A549 (cell line): ENCODE measurements at regions not wholly inside any gene's neighbourhood (a gene's known extent, or its start where the extent isn't known, plus 50 kb on each side); places are given as distances from the start of the nearest gene placed in this dataset.

ENCODE experiments used
- ATAC-seq, 2 experiments: fragments of 200-7000 bp in 1 of 2; fragments of >200 bp in 1 of 2; cut with Nextera tagmentation in 1 of 2; cut with Tn5 transposase in 1 of 2; 3 replicates each; pipeline versions ENCODE4 v1.8.0 to v1.9.1; 2018 to 2020; ENCODE audit warnings: mild to moderate bottlenecking in 1 of 2, moderate library complexity in 1 of 2
- CTCF ChIA-PET: fragments of 300-600 bp; sonication (Branson Sonifier 250); formaldehyde crosslinking; extraction: SDS; loops from one replicate; lab custom pipeline; 2021; ENCODE audit warnings: antibody characterized with exemption, inconsistent platforms; lab: Yijun Ruan, JAX
- POLR2A ChIA-PET: fragments of 350-600 bp; formaldehyde crosslinking; extraction: SDS; loops from one replicate; lab custom pipeline; 2021; ENCODE audit warnings: antibody characterized with exemption, inconsistent platforms; lab: Yijun Ruan, JAX
- DNase-seq, 2 experiments: peaks; one replicate each; pipeline versions ENCODE4 v3.0.0 to v3.0.0-alpha.2; 2011 to 2016; ENCODE audit warnings: low read depth in 1 of 2, low spot score in 1 of 2
- FAIRE-seq: peaks from 2 replicates; lab custom pipeline; 2011; peaks lifted over from hg19 to GRCh38; lab: Jason Lieb, UNC
- H3K27ac ChIP-seq, 2 experiments: fragments of >200 bp; sonication (Bioruptor Twin); formaldehyde crosslinking; 3 replicates each; pipeline ENCODE4 v1.5.1; 2016 to 2017
- H3K4me1 ChIP-seq: fragments of >200 bp; sonication (Bioruptor Twin); formaldehyde crosslinking; 3 replicates; pipeline ENCODE4 v1.6.1; 2016
- H3K4me2 ChIP-seq: fragments of >200 bp; sonication (Bioruptor Twin); formaldehyde crosslinking; 3 replicates; pipeline ENCODE4 v1.6.1; 2016
- H3K4me3 ChIP-seq: fragments of >200 bp; sonication (Bioruptor Twin); formaldehyde crosslinking; 3 replicates; pipeline ENCODE4 v1.5.1; 2016
- H3K9me3 ChIP-seq: fragments of >200 bp; sonication (Bioruptor Twin); formaldehyde crosslinking; 3 replicates; pipeline ENCODE4 v1.6.1; 2016
- BCL3 ChIP-seq: fragments of >200 bp; sonication (Bioruptor Twin); formaldehyde crosslinking; IDR thresholded peaks from 3 replicates; pipeline ENCODE4 v1.6.1; 2016
- CBX2 ChIP-seq: fragments of 200-600 bp; sonication (generic); IDR thresholded peaks from 2 replicates; pipeline ENCODE4 v1.6.1; 2016; ENCODE audit warnings: low read depth, mild to moderate bottlenecking, borderline replicate concordance
- CEBPB ChIP-seq, 2 experiments: fragments of >200 bp in 1 of 2; sonication (Bioruptor Twin) in 1 of 2; formaldehyde crosslinking in 1 of 2; IDR thresholded peaks; 2 replicates each; pipeline ENCODE4 v1.6.1; 2012 to 2016
- CHD2 ChIP-seq: fragments of 150-350 bp; IDR thresholded peaks from 2 replicates; pipeline ENCODE4 v1.6.1; 2014; ENCODE audit warnings: low read length; ENCODE audit not compliant: partially characterized antibody
- CHD4 ChIP-seq: fragments of 200-600 bp; sonication (generic); IDR thresholded peaks from 2 replicates; pipeline ENCODE4 v1.6.1; 2016; ENCODE audit warnings: antibody characterized with exemption, mild to moderate bottlenecking, borderline replicate concordance
- CTCF ChIP-seq: fragments of >200 bp; sonication (Bioruptor Twin); formaldehyde crosslinking; IDR thresholded peaks from 3 replicates; pipeline ENCODE4 v1.5.1; 2016
- ELK1 ChIP-seq: fragments of 150-350 bp; IDR thresholded peaks from 2 replicates; pipeline ENCODE4 v1.6.1; 2014; ENCODE audit warnings: low read depth, mild to moderate bottlenecking, low read length
- EP300 ChIP-seq, 2 experiments: fragments of >200 bp; sonication (Bioruptor Twin); formaldehyde crosslinking; IDR thresholded peaks; 2 replicates in 1 of 2; 3 replicates in 1 of 2; pipeline ENCODE4 v1.6.1; 2016 to 2017
- ESRRA ChIP-seq: fragments of 150-350 bp; IDR thresholded peaks from 2 replicates; pipeline ENCODE4 v1.6.1; 2014; ENCODE audit warnings: mild to moderate bottlenecking, low read length, borderline replicate concordance
- FOSB ChIP-seq: fragments of 250-450 bp; sonication (Bioruptor Pico); IDR thresholded peaks from 2 replicates; pipeline ENCODE4 v1.5.0; 2020; ENCODE audit warnings: mild to moderate bottlenecking, moderate library complexity
- FOSL2 ChIP-seq, 2 experiments: fragments of 450-650 bp in 1 of 2; fragments of >200 bp in 1 of 2; sonication (Bioruptor Twin) in 1 of 2; formaldehyde crosslinking; IDR thresholded peaks; 2 replicates each; pipeline versions ENCODE4 v1.5.0 to v1.6.1; 2016 to 2020; ENCODE audit warnings: mild to moderate bottlenecking in 1 of 2, moderate library complexity in 1 of 2
- GATA3 ChIP-seq: IDR thresholded peaks from 2 replicates; pipeline ENCODE4 v1.6.1; 2012; ENCODE audit warnings: borderline replicate concordance
- HMGXB4 ChIP-seq: fragments of 250-450 bp; sonication (Bioruptor Pico); IDR thresholded peaks from 2 replicates; pipeline ENCODE4 v1.5.0; 2021; ENCODE audit warnings: mild to moderate bottlenecking, moderate library complexity, borderline replicate concordance
- HOXA7 ChIP-seq: fragments of 250-450 bp; sonication (Bioruptor Pico); IDR thresholded peaks from 2 replicates; pipeline ENCODE4 v1.5.0; 2020; ENCODE audit warnings: mild to moderate bottlenecking, moderate library complexity
- HOXB5 ChIP-seq: fragments of 250-450 bp; sonication (Bioruptor Pico); IDR thresholded peaks from 2 replicates; pipeline ENCODE4 v1.5.0; 2020; ENCODE audit warnings: mild to moderate bottlenecking, moderate library complexity
- KDM1A ChIP-seq: fragments of 200-600 bp; sonication (generic); IDR thresholded peaks from 2 replicates; pipeline ENCODE4 v1.6.1; 2016; ENCODE audit warnings: low read depth, mild to moderate bottlenecking
- MAFK ChIP-seq: fragments of 450-650 bp; IDR thresholded peaks from 2 replicates; pipeline ENCODE4 v1.6.1; 2014; ENCODE audit not compliant: partially characterized antibody
- MAZ ChIP-seq: fragments of 150-350 bp; IDR thresholded peaks from 2 replicates; pipeline ENCODE4 v1.6.1; 2014; ENCODE audit warnings: antibody characterized with exemption, low read depth, low read length, borderline replicate concordance
- MYC ChIP-seq: IDR thresholded peaks from 2 replicates; pipeline ENCODE4 v1.6.1; 2012; ENCODE audit warnings: mild to moderate bottlenecking, inconsistent platforms, low read length, improper control_type of control experiment, borderline replicate concordance
- NPAS2 ChIP-seq: fragments of 250-450 bp; sonication (Bioruptor Pico); IDR thresholded peaks from 2 replicates; pipeline ENCODE4 v1.8.0; 2022; ENCODE audit warnings: mild to moderate bottlenecking, moderate library complexity, borderline replicate concordance
- POLR2A ChIP-seq: IDR thresholded peaks from 2 replicates; pipeline ENCODE4 v1.6.1; 2012; ENCODE audit warnings: mild to moderate bottlenecking, low read length
- POLR2AphosphoS2 ChIP-seq: conservative IDR thresholded peaks from 2 replicates; pipeline ENCODE4 v1.6.1; 2012; ENCODE audit warnings: low read length, improper control_type of control experiment, inconsistent platforms
- RARB ChIP-seq: fragments of 250-450 bp; sonication (Bioruptor Pico); IDR thresholded peaks from 2 replicates; pipeline ENCODE4 v1.8.0; 2021; ENCODE audit warnings: mild to moderate bottlenecking, moderate library complexity
- RNF2 ChIP-seq: fragments of 200-600 bp; sonication (generic); IDR thresholded peaks from 2 replicates; pipeline ENCODE4 v1.6.1; 2016; ENCODE audit warnings: low read depth, mild to moderate bottlenecking, antibody characterized with exemption, moderate library complexity, borderline replicate concordance
- SREBF2 ChIP-seq: fragments of 450-650 bp; IDR thresholded peaks from 2 replicates; pipeline ENCODE4 v1.6.1; 2014; ENCODE audit warnings: mild to moderate bottlenecking, moderate library complexity
- USF2 ChIP-seq: fragments of 450-650 bp; IDR thresholded peaks from 2 replicates; pipeline ENCODE4 v1.6.1; 2014; ENCODE audit warnings: antibody characterized with exemption
- ZC3H11A ChIP-seq: fragments of 450-650 bp; IDR thresholded peaks from 2 replicates; pipeline ENCODE4 v1.6.1; 2014; ENCODE audit warnings: antibody characterized with exemption, mild to moderate bottlenecking
- ZFP36 ChIP-seq: fragments of 450-650 bp; IDR thresholded peaks from 2 replicates; pipeline ENCODE4 v1.6.1; 2014; ENCODE audit warnings: borderline replicate concordance; ENCODE audit not compliant: partially characterized antibody
- ZSCAN20 ChIP-seq: fragments of 250-450 bp; sonication (Bioruptor Pico); IDR thresholded peaks from 2 replicates; pipeline ENCODE4 v1.8.0; 2022; ENCODE audit warnings: mild to moderate bottlenecking, moderate library complexity
- WGBS: methylation state at CpG from one replicate; pipeline ENCODE4 v1.1.6; 2017; ENCODE audit errors: missing lambda C conversion rate; 5-methylcytosine and 5-hydroxymethylcytosine counted together

- H3K4me1 ChIP-seq = no peaks in the 10 kb centered on the region
- no peak overlapping the region for H3K4me2 ChIP-seq
- WGBS = 71% methylated on average over 3 of the region's 3 CpGs
- ChIA-PET CTCF (interaction anchor here (0.9 kb wide), 1 partner anchor 52 kb away, joined by 5 read pairs; no protein-coding TSS in a partner anchor), POLR2A (no interaction called here)
- FAIRE-seq (no peak), DNase-seq (no peak), ATAC-seq (no peak)
- H3K4me3 ChIP-seq = no peak overlapping the region
- no peak overlapping the region for H3K27ac ChIP-seq
- no peak for TF ChIP-seq BCL3
- TF ChIP-seq RARB (CRISPR knock-in tag) = no peak
- no peak for TF ChIP-seq USF2
- no peak for TF ChIP-seq CEBPB (IDR thresholded peaks at IDR 0.05)
- TF ChIP-seq EP300 (IDR thresholded peaks at IDR 0.05) = no peak
- TF ChIP-seq CHD2 = no peak
- no peak for TF ChIP-seq CBX2
- TF ChIP-seq CTCF = no peak
- no peak for TF ChIP-seq GATA3
- TF ChIP-seq KDM1A = no peak
- TF ChIP-seq HOXA7 (CRISPR knock-in tag) = no peak
- TF ChIP-seq FOSB (CRISPR knock-in tag) = no peak
- no peak for TF ChIP-seq HMGXB4 (CRISPR knock-in tag)
- no peak for TF ChIP-seq HOXB5
- TF ChIP-seq ZFP36 = no peak
- H3K9me3 ChIP-seq = no peaks in the 10 kb centered on the region
Observed at GRCh38 chr12:19591951-19592350, 152.7 kb downstream of the AEBP2 start.

GRCh38 chr12:19596434-19597166 lies 157.3 kb downstream of the AEBP2 start:
- H3K4me3 ChIP-seq = no peak overlapping the region
- FAIRE-seq (no peak), DNase-seq (no peak), ATAC-seq (no peak)
- ChIA-PET POLR2A (no interaction called here), CTCF (no interaction called here)
- H3K4me1 ChIP-seq = no peaks in the 10 kb centered on the region
- WGBS = 78% methylated on average over 2 of the region's 2 CpGs
- no peak overlapping the region for H3K4me2 ChIP-seq
- H3K27ac ChIP-seq = no peak overlapping the region
- TF ChIP-seq FOSB (CRISPR knock-in tag) (no peak), EP300 (IDR thresholded peaks at IDR 0.05) (no peak), ZC3H11A (no peak), MAZ (no peak), CHD4 (no peak), HOXA7 (CRISPR knock-in tag) (no peak), ZSCAN20 (CRISPR knock-in tag) (no peak), NPAS2 (CRISPR knock-in tag) (no peak), SREBF2 (no peak), FOSL2 (IDR thresholded peaks at IDR 0.05) (no peak), FOSL2 (CRISPR knock-in tag; IDR thresholded peaks at IDR 0.05) (no peak), ELK1 (no peak), MYC (no peak), RNF2 (no peak), MAFK (no peak), POLR2AphosphoS2 (no peak), POLR2A (no peak), ESRRA (no peak), HOXB5 (no peak), BCL3 (no peak), RARB (CRISPR knock-in tag) (no peak)
- no peaks in the 10 kb centered on the region for H3K9me3 ChIP-seq
